Endodermal cell (in vitro differentiated cells): ENCODE measurements at regions not wholly inside any gene's neighbourhood (a gene's known extent, or its start where the extent isn't known, plus 50 kb on each side); places are given as distances from the start of the nearest gene placed in this dataset.

Experiments used
- DNase-seq: peaks from one replicate; pipeline ENCODE4 v3.0.0-alpha.2; 2017
- H3K27ac ChIP-seq: 2 replicates; pipeline ENCODE4 v1.5.1; 2013; ENCODE audit warnings: mild to moderate bottlenecking, low read depth, low read length, moderate library complexity
- H3K27me3 ChIP-seq: 2 replicates; pipeline ENCODE4 v1.6.1; 2013; ENCODE audit warnings: mild to moderate bottlenecking, low read length, moderate library complexity; ENCODE audit not compliant: insufficient read depth, control insufficient read depth, poor library complexity, severe bottlenecking
- H3K36me3 ChIP-seq: 2 replicates; pipeline ENCODE4 v1.7.0; 2013; ENCODE audit warnings: mild to moderate bottlenecking, low read length, moderate library complexity; ENCODE audit not compliant: control insufficient read depth, insufficient read depth
- H3K4me1 ChIP-seq: one replicate; pipeline ENCODE4 v1.7.0; 2013; ENCODE audit warnings: low read length; ENCODE audit not compliant: control insufficient read depth, insufficient read depth
- H3K4me3 ChIP-seq: 2 replicates; pipeline ENCODE4 v1.5.1; 2013; ENCODE audit warnings: mild to moderate bottlenecking, low read length, moderate library complexity
- H3K9ac ChIP-seq: 2 replicates; pipeline ENCODE4 v1.6.1; 2013; ENCODE audit warnings: mild to moderate bottlenecking, low read length, moderate library complexity; ENCODE audit not compliant: poor library complexity, severe bottlenecking; ENCODE audit errors: extremely low read depth
- H3K9me3 ChIP-seq: 2 replicates; pipeline ENCODE4 v1.6.1; 2013; ENCODE audit warnings: mild to moderate bottlenecking, low read length, moderate library complexity; ENCODE audit not compliant: control insufficient read depth
- H3K27ac Mint-ChIP-seq: 2 replicates; pipeline ENCODE4 v1.8.0; 2020; ENCODE audit warnings: mixed read lengths
- H3K27me3 Mint-ChIP-seq: 2 replicates; pipeline ENCODE4 v1.8.0; 2021; ENCODE audit warnings: mild to moderate bottlenecking, mixed read lengths; ENCODE audit not compliant: insufficient read depth
- H3K36me3 Mint-ChIP-seq: 2 replicates; pipeline ENCODE4 v1.8.0; 2020; ENCODE audit warnings: low read depth, mixed read lengths
- H3K4me1 Mint-ChIP-seq: 2 replicates; pipeline ENCODE4 v1.8.0; 2020; ENCODE audit warnings: mixed read lengths
- H3K4me3 Mint-ChIP-seq: 2 replicates; pipeline ENCODE4 v1.8.0; 2020; ENCODE audit warnings: mild to moderate bottlenecking, moderate library complexity, mixed read lengths
- H3K9me3 Mint-ChIP-seq: 2 replicates; pipeline ENCODE4 v1.8.0; 2020; ENCODE audit warnings: mild to moderate bottlenecking, mixed read lengths
- WGBS, 2 experiments: methylation state at CpG; one replicate each; pipeline versions ENCODE4 v1.1.5 to v1.1.7; 2013; ENCODE audit warnings: missing lambda C conversion rate in 2 of 2, mixed read lengths in 1 of 2; ENCODE audit not compliant: insufficient coverage in 1 of 2, insufficient read length in 1 of 2; 5-methylcytosine and 5-hydroxymethylcytosine counted together
- TF ChIP-seq, protein P1 (sequence below): fragments of 200-600 bp; sonication (generic); conservative IDR thresholded peaks from 2 replicates; pipeline ENCODE4 v1.5.0; 2021; ENCODE audit warnings: antibody characterized with exemption, mild to moderate bottlenecking

DNA sequence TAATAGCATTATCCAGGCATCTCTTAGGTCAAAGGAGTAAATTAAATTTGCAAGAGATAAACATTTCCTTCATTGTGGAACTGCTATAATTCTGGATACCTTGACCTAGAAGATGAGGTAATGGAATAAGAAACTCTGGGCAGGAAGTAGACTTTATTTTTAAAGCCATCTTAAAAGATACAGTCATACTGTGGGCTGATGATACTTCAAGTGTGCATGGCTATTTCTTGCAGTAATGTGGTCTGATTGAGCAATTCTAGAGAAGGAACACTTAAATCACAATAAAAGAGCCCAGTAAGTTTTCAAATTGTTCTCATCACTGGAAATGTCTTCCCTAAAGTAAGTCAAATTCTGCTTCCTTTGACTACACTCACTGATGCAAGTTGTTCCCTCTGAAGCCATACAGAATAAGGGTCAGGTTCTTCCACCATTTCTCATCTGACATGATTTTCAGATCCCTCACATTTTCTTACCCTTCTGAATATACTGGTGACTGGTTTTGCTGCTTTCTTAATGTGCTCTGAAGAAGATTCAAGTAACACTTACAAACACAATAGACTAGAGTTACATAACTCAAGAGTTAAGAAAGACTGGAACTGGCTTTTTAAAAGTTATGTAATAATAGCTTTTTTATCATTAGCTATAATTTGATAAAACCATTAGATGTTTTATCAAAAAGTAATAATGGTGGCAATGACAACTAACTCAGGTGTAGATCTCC is 62.6 kb upstream of the TMEM244 start:
- Histone ChIP-seq H3K9ac (no peak overlapping the region), H3K4me1 (no peaks in the 10 kb centered on the region), H3K36me3 (no peaks in the 10 kb centered on the region), H3K27ac (no peak overlapping the region), H3K4me3 (no peak overlapping the region), H3K9me3 (no peaks in the 10 kb centered on the region), H3K27me3 (no peaks in the 10 kb centered on the region)
- Mint-ChIP-seq H3K4me1 (no peaks in the 10 kb centered on the region), H3K36me3 (no peaks in the 10 kb centered on the region), H3K27me3 (no peaks in the 10 kb centered on the region), H3K4me3 (no peak overlapping the region), H3K27ac (no peak overlapping the region), H3K9me3 (no peaks in the 10 kb centered on the region)
- DNase-seq = no peak
- TF ChIP-seq, protein P1, sequence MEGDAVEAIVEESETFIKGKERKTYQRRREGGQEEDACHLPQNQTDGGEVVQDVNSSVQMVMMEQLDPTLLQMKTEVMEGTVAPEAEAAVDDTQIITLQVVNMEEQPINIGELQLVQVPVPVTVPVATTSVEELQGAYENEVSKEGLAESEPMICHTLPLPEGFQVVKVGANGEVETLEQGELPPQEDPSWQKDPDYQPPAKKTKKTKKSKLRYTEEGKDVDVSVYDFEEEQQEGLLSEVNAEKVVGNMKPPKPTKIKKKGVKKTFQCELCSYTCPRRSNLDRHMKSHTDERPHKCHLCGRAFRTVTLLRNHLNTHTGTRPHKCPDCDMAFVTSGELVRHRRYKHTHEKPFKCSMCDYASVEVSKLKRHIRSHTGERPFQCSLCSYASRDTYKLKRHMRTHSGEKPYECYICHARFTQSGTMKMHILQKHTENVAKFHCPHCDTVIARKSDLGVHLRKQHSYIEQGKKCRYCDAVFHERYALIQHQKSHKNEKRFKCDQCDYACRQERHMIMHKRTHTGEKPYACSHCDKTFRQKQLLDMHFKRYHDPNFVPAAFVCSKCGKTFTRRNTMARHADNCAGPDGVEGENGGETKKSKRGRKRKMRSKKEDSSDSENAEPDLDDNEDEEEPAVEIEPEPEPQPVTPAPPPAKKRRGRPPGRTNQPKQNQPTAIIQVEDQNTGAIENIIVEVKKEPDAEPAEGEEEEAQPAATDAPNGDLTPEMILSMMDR = no peak

DNA sequence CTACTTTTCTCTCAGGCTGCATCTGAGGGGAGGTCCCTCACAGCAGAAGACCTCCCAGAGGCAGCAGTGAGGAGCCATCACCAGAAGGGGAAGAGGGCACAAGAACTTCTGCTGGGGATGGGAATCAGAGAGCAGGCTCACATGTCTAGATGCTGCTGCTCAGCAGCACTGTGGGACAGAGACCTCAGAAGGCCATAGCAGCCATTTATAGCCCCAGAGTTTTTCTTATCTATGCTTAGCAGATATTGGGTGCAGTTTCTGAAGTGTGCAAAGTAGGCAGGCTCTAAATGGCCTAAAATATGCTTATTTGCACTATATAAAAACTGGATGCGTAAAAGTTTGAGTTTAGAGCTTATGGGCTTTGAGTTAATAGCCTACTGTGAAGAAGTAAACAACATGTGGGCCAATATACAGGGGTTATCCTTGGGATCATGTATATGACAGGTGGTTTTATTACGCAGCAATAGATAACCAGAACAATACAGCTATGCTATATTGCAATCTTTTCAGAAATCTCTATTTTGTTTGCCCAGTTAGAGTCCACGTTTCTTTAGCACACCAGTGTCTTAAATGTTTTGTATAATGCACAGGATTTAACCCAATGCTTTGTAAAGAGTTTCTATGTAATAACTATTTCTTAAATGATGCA is 60.2 kb upstream of the TMEM244 start:
- TF ChIP-seq, protein P1 = no peak
- no peaks in the 10 kb centered on the region for H3K36me3 Mint-ChIP-seq
- DNase-seq = no peak
- Histone ChIP-seq H3K4me1 (no peaks in the 10 kb centered on the region), H3K27me3 (no peaks in the 10 kb centered on the region), H3K9me3 (no peaks in the 10 kb centered on the region), H3K36me3 (no peaks in the 10 kb centered on the region), H3K9ac (no peak overlapping the region), H3K4me3 (no peak overlapping the region), H3K27ac (no peak overlapping the region)
- H3K4me1 Mint-ChIP-seq = no peaks in the 10 kb centered on the region
- H3K4me3 Mint-ChIP-seq = no peak overlapping the region
- WGBS, 2 experiments = 72 to 100% methylated on average over 1 to 3 of the region's 3 CpGs
- H3K27me3 Mint-ChIP-seq = no peaks in the 10 kb centered on the region
- H3K9me3 Mint-ChIP-seq = no peaks in the 10 kb centered on the region
- H3K27ac Mint-ChIP-seq = peak overlapping the region; percentile 70

DNA sequence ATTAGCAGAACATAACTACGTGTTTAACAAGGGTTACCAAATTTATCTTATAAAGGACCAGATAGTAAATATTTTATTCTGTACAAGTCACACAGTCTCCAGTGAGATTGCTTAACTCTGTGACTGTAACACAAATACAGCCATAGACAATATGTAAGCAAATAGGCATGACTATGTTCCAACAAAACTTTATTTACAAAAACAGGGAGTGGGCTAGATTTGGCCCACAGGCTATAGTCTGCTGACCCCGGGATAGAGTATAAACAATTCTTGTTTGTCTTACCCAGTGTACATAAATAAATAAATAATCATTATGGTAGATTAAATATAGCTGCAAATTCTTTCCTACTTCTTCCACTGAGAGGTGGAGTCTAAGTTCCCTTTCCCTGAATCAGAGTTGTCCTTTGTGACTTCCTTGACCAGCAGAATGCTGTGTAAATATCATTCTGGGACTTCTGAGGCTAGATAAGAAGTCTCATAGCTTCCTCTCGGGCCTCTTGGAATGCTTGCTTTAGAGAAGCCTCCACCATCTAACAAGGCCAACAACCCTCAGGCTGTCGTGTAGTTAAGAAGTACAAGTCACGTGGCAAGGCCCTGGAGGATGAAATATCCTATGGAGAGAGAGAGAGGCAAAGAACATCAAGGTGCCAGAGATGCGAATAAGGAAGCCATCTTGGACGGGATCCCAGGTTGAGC is 59.1 kb upstream of the TMEM244 start:
- H3K4me3 Mint-ChIP-seq = no peak overlapping the region
- Histone ChIP-seq H3K27me3 (no peaks in the 10 kb centered on the region), H3K36me3 (no peaks in the 10 kb centered on the region), H3K9ac (no peak overlapping the region), H3K9me3 (no peaks in the 10 kb centered on the region), H3K27ac (no peak overlapping the region), H3K4me1 (no peaks in the 10 kb centered on the region), H3K4me3 (no peak overlapping the region)
- no peak for DNase-seq
- H3K27me3 Mint-ChIP-seq = no peaks in the 10 kb centered on the region
- TF ChIP-seq, protein P1 = no peak
- WGBS, 2 experiments = 90% methylated on average over 7 of the region's 7 CpGs; no CpG with 5 or more reads in 1 of the 2 experiments
- H3K27ac Mint-ChIP-seq = no peak overlapping the region
- no peaks in the 10 kb centered on the region for H3K36me3 Mint-ChIP-seq
- no peaks in the 10 kb centered on the region for H3K9me3 Mint-ChIP-seq
- no peaks in the 10 kb centered on the region for H3K4me1 Mint-ChIP-seq
